ENCODE measurements at regions not wholly inside any gene's neighbourhood (a gene's known extent, or its start where the extent isn't known, plus 50 kb on each side); places are given as distances from the start of the nearest gene placed in this dataset.
A peak's percentile ranks its signal among the peaks of the same experiment; 100 is the strongest.

- DNase-seq (ENCODE audit: insufficient read length, low spot score) (no peak), FAIRE-seq (no peak)
- TF ChIP-seq CTCF (IDR thresholded peaks at IDR 0.05; ENCODE audit: insufficient read depth, missing control alignments): no peak
These were observed 1953.0 kb upstream of the IGFBP7 start for GRCh38 chr4:59063015-59063720.

GRCh38 chr4:59068722-59069418 lies 1958.7 kb upstream of the IGFBP7 start:
- DNase-seq (ENCODE audit: insufficient read length, low spot score) (no peak), FAIRE-seq (no peak)
- TF ChIP-seq CTCF (IDR thresholded peaks at IDR 0.05; ENCODE audit: insufficient read depth, missing control alignments): no peak

- no peak for TF ChIP-seq CTCF (IDR thresholded peaks at IDR 0.05; ENCODE audit: insufficient read depth, missing control alignments)
- FAIRE-seq: no peak
- DNase-seq (ENCODE audit: insufficient read length, low spot score): no peak
These were observed 1976.2 kb upstream of the IGFBP7 start for GRCh38 chr4:59086410-59086809.

- no peak for FAIRE-seq
- TF ChIP-seq CTCF (IDR thresholded peaks at IDR 0.05; ENCODE audit: insufficient read depth, missing control alignments): no peak
- no peak for DNase-seq (ENCODE audit: insufficient read length, low spot score)
These were observed 1981.3 kb upstream of the IGFBP7 start for GRCh38 chr4:59091146-59092142.

- no peak for FAIRE-seq
- DNase-seq (ENCODE audit: insufficient read length, low spot score): no peak
- no peak for TF ChIP-seq CTCF (IDR thresholded peaks at IDR 0.05; ENCODE audit: insufficient read depth, missing control alignments)
These were observed 1984.3 kb upstream of the IGFBP7 start for GRCh38 chr4:59094505-59094904.

- DNase-seq (ENCODE audit: insufficient read length, low spot score): no peak
- TF ChIP-seq CTCF (IDR thresholded peaks at IDR 0.05; ENCODE audit: insufficient read depth, missing control alignments): no peak
- FAIRE-seq: peak; percentile 11
These were observed 1992.1 kb upstream of the IGFBP7 start for GRCh38 chr4:59102311-59102710.
